Epidermal melanocyte (primary cell): ENCODE measurements at regions not wholly inside any gene's neighbourhood (a gene's known extent, or its start where the extent isn't known, plus 50 kb on each side); places are given as distances from the start of the nearest gene placed in this dataset.

Experiments
- DNase-seq: peaks from one replicate; pipeline ENCODE4 v3.0.0; 2011; ENCODE audit warnings: low spot score; ENCODE audit not compliant: insufficient read length

- no peak for DNase-seq
Measured at GRCh38 chr4:97493815-97494518, 649.3 kb downstream of the STPG2 start.

GRCh38 chr4:97496298-97496873 is 646.9 kb downstream of the STPG2 start:
- no peak for DNase-seq

GRCh38 chr4:97498875-97499274 is 644.4 kb downstream of the STPG2 start:
- DNase-seq, result no peak

GRCh38 chr4:97500423-97500822 is 642.9 kb downstream of the STPG2 start:
- DNase-seq, result no peak

- DNase-seq, result no peak
Measured at GRCh38 chr4:97504713-97505112, 638.6 kb downstream of the STPG2 start.

- no peak for DNase-seq
Measured at GRCh38 chr4:97507587-97508245, 635.6 kb downstream of the STPG2 start.
